ENCODE measurements at regions not wholly inside any gene's neighbourhood (a gene's known extent, or its start where the extent isn't known, plus 50 kb on each side); places are given as distances from the start of the nearest gene placed in this dataset.

GRCh38 chr4:123031664-123032063, 109.3 kb upstream of the NUDT6 start:
- no peak for TF ChIP-seq CTCF (conservative IDR thresholded peaks at IDR 0.05; ENCODE audit: low read depth, low read length)
- no peak for TF ChIP-seq EZH2 (IDR thresholded peaks at IDR 0.05; ENCODE audit: borderline replicate concordance, low read depth, low read length, poor library complexity, severe bottlenecking)

Measured in A673 (cell line).